Neural progenitor cell (in vitro differentiated cells): ENCODE measurements at regions not wholly inside any gene's neighbourhood (a gene's known extent, or its start where the extent isn't known, plus 50 kb on each side); places are given as distances from the start of the nearest gene placed in this dataset.

Experiments
- CTCF ChIP-seq: fragments of 200-600 bp; sonication (generic); IDR thresholded peaks from 2 replicates; pipeline ENCODE4 v1.5.1; 2017; ENCODE audit warnings: antibody characterized with exemption, mild to moderate bottlenecking
- EZH2 ChIP-seq: fragments of 200-600 bp; sonication (generic); IDR thresholded peaks from 2 replicates; pipeline ENCODE4 v1.6.1; 2017; ENCODE audit warnings: antibody characterized with exemption, mild to moderate bottlenecking, moderate library complexity
- EZH2phosphoT487 ChIP-seq: fragments of 200-600 bp; sonication (generic); IDR thresholded peaks from 2 replicates; pipeline ENCODE4 v1.6.1; 2017; ENCODE audit warnings: antibody characterized with exemption

- no peak for TF ChIP-seq CTCF
- TF ChIP-seq EZH2: no peak
- TF ChIP-seq EZH2phosphoT487: no peak
These were observed 94.3 kb downstream of the ADCYAP1 start for GRCh38 chr18:998936-999335.
